ENCODE measurements at regions not wholly inside any gene's neighbourhood (a gene's known extent, or its start where the extent isn't known, plus 50 kb on each side); places are given as distances from the start of the nearest gene placed in this dataset.

DNA sequence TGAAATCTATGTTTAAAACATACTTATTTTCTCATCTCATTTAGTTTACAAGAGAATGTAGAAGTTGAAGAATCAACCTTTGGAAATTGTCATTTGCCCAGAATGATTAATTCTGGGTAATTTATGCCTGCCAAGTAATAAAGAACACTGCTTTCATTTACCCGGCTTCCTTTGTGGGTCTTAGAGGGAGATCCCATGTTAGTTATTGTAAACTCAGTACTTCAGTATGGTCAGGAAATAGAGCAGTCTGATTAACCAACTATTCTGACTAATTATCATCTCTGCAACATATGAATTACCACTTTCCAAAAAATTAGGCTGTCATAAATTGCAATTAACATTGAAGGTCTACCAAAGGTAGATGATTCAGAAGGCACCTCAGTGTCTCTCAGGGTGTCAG lies 324.5 kb downstream of the HNRNPD start:
- TF ChIP-seq SUZ12 (IDR thresholded peaks at IDR 0.05): no peak
- TF ChIP-seq FOXM1 (IDR thresholded peaks at IDR 0.05; ENCODE audit: borderline replicate concordance): no peak

All from HEK293T (cell line).